A549 (cell line): ENCODE measurements at regions not wholly inside any gene's neighbourhood (a gene's known extent, or its start where the extent isn't known, plus 50 kb on each side); places are given as distances from the start of the nearest gene placed in this dataset.

Source experiments
- BHLHE40 ChIP-seq: IDR thresholded peaks from 2 replicates; pipeline ENCODE4 v1.6.1; 2012; ENCODE audit warnings: low read depth, low read length, inconsistent platforms
- CHD4 ChIP-seq: fragments of 200-600 bp; sonication (generic); IDR thresholded peaks from 2 replicates; pipeline ENCODE4 v1.6.1; 2016; ENCODE audit warnings: antibody characterized with exemption, mild to moderate bottlenecking, borderline replicate concordance
- CTCF ChIP-seq: fragments of >200 bp; sonication (Bioruptor Twin); formaldehyde crosslinking; IDR thresholded peaks from 3 replicates; pipeline ENCODE4 v1.5.1; 2016
- EP300 ChIP-seq, 2 experiments: fragments of >200 bp; sonication (Bioruptor Twin); formaldehyde crosslinking; IDR thresholded peaks; 2 replicates in 1 of 2; 3 replicates in 1 of 2; pipeline ENCODE4 v1.6.1; 2016 to 2017
- FOSL2 ChIP-seq, 2 experiments: fragments of 450-650 bp in 1 of 2; fragments of >200 bp in 1 of 2; sonication (Bioruptor Twin) in 1 of 2; formaldehyde crosslinking; IDR thresholded peaks; 2 replicates each; pipeline versions ENCODE4 v1.5.0 to v1.6.1; 2016 to 2020; ENCODE audit warnings: mild to moderate bottlenecking in 1 of 2, moderate library complexity in 1 of 2
- HDAC2 ChIP-seq: fragments of 200-600 bp; sonication (generic); IDR thresholded peaks from 2 replicates; pipeline ENCODE4 v1.6.1; 2016
- HMGXB4 ChIP-seq: fragments of 250-450 bp; sonication (Bioruptor Pico); IDR thresholded peaks from 2 replicates; pipeline ENCODE4 v1.5.0; 2021; ENCODE audit warnings: mild to moderate bottlenecking, moderate library complexity, borderline replicate concordance
- MAFK ChIP-seq: fragments of 450-650 bp; IDR thresholded peaks from 2 replicates; pipeline ENCODE4 v1.6.1; 2014; ENCODE audit not compliant: partially characterized antibody
- MYC ChIP-seq: IDR thresholded peaks from 2 replicates; pipeline ENCODE4 v1.6.1; 2012; ENCODE audit warnings: mild to moderate bottlenecking, inconsistent platforms, low read length, improper control_type of control experiment, borderline replicate concordance
- NR3C1 ChIP-seq: fragments of >200 bp; sonication (Bioruptor Twin); formaldehyde crosslinking; IDR thresholded peaks from 3 replicates; pipeline ENCODE4 v1.6.1; 2017
- POLR2A ChIP-seq: IDR thresholded peaks from 2 replicates; pipeline ENCODE4 v1.6.1; 2012; ENCODE audit warnings: mild to moderate bottlenecking, low read length
- POLR2AphosphoS2 ChIP-seq: conservative IDR thresholded peaks from 2 replicates; pipeline ENCODE4 v1.6.1; 2012; ENCODE audit warnings: low read length, improper control_type of control experiment, inconsistent platforms
- RFX5 ChIP-seq: fragments of 450-650 bp; IDR thresholded peaks from 2 replicates; pipeline ENCODE4 v1.7.1; 2014; ENCODE audit warnings: antibody characterized with exemption, mild to moderate bottlenecking, moderate library complexity
- ZFP36 ChIP-seq: fragments of 450-650 bp; IDR thresholded peaks from 2 replicates; pipeline ENCODE4 v1.6.1; 2014; ENCODE audit warnings: borderline replicate concordance; ENCODE audit not compliant: partially characterized antibody

GRCh38 chr10:2918489-2918888 lies 148.9 kb upstream of the PFKP start:
- TF ChIP-seq ZFP36 (no peak), CTCF (no peak), MYC (no peak), HDAC2 (no peak), CHD4 (no peak), BHLHE40 (no peak), POLR2AphosphoS2 (no peak), RFX5 (no peak), FOSL2 (IDR thresholded peaks at IDR 0.05) (no peak), FOSL2 (CRISPR knock-in tag; IDR thresholded peaks at IDR 0.05) (no peak), HMGXB4 (no peak), EP300 (IDR thresholded peaks at IDR 0.05) (no peak), MAFK (no peak), POLR2A (no peak), NR3C1 (no peak)
